ENCODE measurements at regions not wholly inside any gene's neighbourhood (a gene's known extent, or its start where the extent isn't known, plus 50 kb on each side); places are given as distances from the start of the nearest gene placed in this dataset.

DNA sequence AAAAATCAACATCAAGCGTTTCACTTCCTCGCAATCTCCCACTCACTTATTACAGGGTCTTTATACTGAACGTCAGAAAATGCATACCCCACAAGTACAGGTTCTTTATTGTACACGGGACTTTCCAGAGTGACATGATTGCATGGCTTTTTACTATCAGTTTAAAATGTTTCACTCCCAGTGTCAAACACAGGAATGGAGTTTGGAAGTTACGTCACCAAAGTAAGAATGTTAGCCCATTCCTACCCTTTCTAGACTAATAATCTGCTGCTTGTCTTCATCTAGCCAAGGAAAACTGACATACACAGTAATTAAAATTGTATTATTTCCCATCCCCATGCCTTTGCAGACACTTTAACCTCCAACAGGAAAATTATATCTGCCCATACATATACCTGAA is 624.2 kb downstream of the BCL11B start:
- TF ChIP-seq, protein P1, sequence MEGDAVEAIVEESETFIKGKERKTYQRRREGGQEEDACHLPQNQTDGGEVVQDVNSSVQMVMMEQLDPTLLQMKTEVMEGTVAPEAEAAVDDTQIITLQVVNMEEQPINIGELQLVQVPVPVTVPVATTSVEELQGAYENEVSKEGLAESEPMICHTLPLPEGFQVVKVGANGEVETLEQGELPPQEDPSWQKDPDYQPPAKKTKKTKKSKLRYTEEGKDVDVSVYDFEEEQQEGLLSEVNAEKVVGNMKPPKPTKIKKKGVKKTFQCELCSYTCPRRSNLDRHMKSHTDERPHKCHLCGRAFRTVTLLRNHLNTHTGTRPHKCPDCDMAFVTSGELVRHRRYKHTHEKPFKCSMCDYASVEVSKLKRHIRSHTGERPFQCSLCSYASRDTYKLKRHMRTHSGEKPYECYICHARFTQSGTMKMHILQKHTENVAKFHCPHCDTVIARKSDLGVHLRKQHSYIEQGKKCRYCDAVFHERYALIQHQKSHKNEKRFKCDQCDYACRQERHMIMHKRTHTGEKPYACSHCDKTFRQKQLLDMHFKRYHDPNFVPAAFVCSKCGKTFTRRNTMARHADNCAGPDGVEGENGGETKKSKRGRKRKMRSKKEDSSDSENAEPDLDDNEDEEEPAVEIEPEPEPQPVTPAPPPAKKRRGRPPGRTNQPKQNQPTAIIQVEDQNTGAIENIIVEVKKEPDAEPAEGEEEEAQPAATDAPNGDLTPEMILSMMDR (IDR thresholded peaks at IDR 0.05; ENCODE audit: poor library complexity) = no peak
- TF ChIP-seq EZH2phosphoT487 (IDR thresholded peaks at IDR 0.05; ENCODE audit: low read depth, severe bottlenecking, unreplicated experiment) = no peak
